HK-2 (cell line): ENCODE measurements at regions not wholly inside any gene's neighbourhood (a gene's known extent, or its start where the extent isn't known, plus 50 kb on each side); places are given as distances from the start of the nearest gene placed in this dataset.

Experiments used
- DNase-seq: peaks from one replicate; pipeline ENCODE4 v3.0.0-alpha.2; 2018; ENCODE audit not compliant: unreplicated experiment

- no peak for DNase-seq
Observed at GRCh38 chr7:28292834-28293526, 112.4 kb upstream of the JAZF1 start.

DNA sequence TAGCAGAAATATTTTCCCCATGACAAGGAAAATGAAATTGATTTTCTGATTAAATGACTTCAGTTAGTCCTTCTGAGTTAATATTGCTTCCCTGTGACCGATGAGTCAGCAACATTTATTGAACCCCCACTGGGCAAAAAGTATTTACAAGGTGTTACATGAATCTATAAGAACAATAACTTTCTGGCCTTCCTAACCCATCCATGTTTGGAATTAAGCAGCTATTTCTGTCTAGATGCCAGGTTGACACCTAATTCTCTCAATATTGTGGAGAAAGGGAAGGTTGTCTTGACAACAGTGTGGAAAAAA is 112.9 kb upstream of the JAZF1 start:
- DNase-seq: no peak

DNA sequence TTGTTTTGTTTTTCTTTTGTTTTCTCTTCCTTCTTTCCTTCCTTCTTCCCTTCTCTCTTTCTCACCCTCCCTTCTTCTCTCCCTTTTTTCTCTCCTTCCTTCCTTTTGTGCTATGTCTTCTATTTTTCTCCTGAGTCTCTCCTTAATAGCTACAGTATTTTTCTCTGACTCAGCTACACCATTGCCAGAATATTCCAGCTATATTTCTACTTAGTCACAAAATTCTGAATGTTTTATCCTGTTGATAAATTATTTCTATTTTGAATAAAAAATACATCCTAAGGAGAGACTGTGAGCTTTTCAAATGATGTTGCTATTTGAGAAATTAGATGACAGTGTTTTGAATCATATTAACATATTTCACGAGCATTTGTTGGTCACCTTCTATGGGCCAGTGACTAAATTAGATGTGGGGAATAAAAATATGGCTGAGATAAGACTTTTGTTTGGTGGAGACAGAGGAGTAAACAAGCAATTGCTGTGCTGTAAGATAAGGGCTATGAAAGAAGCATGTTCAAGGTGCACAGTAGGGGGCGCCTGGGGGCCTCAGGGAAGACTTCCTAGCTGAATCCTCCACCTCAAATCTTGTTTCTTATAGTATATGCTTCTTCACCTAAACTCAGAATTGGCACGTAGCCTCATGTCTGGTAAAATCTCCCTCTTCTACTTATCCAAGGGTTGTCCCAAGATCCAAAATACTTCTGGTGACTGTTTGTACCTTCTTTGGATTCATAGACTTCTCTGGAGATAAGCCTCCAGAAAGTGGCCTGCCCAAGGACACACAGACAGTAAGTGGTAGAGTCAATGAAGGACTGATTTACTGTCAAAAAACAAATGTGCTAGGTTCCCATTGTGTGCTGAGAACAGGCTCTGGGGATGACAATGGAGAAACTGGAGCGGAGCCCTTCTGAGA is 115.5 kb upstream of the CREB5 start:
- peak; percentile 26 for DNase-seq

- no peak for DNase-seq
Observed at GRCh38 chr7:28297801-28298459, 114.4 kb upstream of the CREB5 start.

- peak; percentile 48 for DNase-seq
Observed at GRCh38 chr7:28298870-28299518, 113.3 kb upstream of the CREB5 start.

- DNase-seq: no peak
Observed at GRCh38 chr7:28299556-28299955, 112.8 kb upstream of the CREB5 start.

GRCh38 chr7:28300488-28300887 is 111.8 kb upstream of the CREB5 start:
- DNase-seq: no peak

DNA sequence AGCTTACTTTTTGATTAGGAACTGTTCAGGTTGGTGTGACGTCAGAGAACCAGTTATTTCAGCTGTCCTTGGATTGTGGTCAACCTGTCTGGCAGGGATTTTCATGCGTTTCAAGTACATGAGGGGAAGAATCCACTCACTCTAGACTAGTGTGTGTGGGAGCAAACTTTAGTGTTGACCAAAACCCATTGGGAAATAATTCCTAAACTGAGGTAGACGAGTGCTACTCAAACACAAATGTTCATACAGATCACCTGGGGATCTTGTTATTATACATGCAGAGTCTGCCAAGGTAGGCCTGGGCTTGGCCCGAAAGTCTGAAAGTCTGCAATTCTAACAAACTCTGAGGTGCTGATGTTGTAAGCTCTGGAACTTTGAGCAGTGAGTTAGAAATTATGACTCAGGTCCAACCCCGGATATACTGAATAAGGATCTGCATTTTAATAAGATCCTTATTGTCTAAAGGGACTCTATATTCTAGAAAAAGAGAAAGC is 111.1 kb upstream of the CREB5 start:
- no peak for DNase-seq

DNA sequence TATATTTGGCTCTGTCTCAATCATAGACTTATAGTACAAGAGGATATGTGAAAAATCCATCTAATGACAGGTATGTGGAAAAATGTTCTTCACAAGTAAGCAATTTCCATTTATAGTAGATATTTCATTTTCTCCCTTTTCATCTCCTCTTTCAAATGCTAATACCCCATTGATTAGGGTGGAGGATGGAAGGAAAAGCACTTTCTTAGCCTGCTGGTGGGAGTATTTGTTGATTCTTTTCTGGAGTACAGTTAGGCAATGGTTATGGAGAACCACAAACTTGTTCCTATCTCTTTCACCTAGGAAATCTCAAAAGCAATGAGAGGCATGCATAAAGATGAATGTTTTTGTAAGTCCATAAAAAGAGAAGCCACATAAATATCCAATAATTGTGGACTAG is 108.0 kb upstream of the CREB5 start:
- DNase-seq: no peak

DNA sequence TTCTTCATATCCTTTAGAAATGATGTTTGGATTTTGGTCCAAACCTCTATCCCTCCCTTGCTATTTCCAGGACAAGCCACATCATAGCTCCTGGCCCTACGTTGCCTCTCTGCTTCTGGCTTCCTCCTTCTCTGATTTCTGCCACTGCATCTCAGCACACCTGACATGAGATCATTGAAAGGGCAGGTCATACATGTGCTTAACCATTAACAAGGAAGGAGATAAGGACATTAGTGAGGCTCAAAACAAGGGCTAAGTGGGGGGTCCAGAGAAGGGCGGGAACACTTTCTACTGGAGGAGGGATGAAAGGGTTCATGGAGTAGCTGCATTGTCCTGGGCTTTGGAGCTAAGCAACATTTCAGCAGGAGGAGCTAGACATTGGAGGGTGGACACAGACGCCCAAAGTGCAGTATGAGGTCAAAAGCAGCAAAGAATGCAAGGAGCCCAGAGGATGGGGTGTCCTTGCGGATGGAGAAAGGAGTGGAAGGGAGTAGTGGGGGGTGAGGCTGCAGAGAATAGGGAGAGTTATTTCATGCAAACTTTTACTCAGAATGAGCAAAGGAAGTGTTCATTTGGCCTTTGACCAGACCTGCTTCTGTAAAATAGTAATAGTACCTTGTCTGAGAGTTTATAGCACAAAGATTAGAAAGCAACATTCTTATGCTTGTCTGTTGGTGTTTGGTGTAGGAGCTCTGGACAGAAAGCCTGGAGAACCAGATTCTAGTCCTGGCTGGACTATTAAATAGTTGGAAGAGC is 102.4 kb upstream of the CREB5 start:
- DNase-seq: no peak

GRCh38 chr7:28310460-28310848 is 101.9 kb upstream of the CREB5 start:
- no peak for DNase-seq

DNA sequence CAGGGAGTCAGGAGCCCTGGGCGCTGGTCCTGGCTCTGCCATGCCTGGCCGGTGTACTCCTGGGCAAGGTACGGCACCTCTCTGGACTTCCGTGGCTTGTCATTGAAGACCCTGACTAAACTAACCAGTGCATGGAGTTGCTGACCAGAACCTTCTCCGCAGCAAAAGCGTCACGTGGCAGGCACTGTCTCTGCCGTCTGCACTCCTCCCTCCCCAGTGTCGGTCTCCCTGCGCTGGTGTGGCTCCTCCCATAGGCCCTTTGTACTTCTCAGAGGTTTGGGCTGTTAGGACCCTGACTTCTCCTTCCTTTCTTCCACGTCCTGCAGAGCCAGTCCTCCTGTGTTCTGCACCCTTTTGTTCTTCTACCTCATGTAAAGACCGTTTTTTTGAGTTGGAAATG is 100.6 kb upstream of the CREB5 start:
- DNase-seq: no peak

GRCh38 chr7:28312948-28313347 is 99.4 kb upstream of the CREB5 start:
- no peak for DNase-seq

- DNase-seq: no peak
Observed at GRCh38 chr7:28314841-28315240, 97.5 kb upstream of the CREB5 start.

DNA sequence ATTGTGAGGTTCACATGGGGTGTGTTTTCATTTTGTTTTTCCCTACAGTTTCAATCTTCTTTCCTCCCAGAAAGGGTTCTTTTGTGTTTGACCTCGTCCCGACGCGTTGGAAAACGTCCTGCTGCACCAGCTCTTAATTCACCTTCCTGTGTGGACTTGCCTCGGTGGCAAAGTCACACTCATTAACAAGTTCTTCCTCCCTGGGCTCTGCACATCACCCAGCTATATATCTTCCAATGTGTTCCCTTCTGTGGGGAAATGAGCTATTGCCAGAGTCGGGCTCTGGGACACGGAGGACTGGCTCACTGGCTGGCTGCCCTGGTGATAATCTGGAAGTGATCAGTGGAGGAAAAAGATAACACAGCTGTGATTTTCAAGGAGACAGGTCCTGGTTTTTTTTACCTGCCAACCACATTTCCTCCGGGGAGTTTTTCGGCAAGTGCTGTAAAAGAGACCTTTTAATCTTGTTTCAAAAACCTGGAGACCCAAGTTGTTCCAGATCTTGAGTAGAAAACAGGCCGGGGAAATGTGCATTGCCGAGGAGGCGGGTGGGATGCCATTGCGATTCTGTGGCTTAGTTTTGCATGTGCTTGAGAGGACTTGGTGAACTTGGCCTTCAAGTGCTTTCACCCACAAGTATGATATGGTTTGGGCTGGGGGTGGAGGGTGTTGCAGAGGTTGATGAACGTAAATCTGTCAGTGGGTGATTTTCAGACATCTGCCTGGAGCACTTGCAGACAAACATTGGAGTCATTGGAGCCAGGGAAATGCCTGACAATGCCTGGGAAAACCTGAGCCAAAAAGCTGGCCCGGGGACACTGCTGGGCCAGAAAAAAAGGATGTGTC is 96.5 kb upstream of the CREB5 start:
- no peak for DNase-seq

DNA sequence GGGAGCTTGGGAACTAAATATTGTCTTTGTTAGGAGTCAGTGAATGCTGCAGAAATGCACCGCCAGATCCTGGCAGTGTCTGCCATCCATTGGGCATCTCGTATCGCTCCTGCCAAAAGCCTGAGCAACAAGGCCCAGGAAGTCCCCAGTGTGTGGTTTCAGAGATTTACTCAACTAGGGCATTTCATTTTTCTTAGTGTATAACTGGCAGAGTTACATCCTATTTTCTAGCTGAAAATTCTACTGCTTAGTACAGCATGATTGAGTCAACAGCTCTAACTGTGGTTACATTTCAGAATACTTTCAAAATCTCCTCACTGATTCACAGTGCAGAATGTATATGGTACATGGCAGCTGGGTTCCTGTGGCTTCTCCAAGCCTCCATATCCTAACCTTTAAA is 95.8 kb upstream of the CREB5 start:
- DNase-seq: no peak

DNA sequence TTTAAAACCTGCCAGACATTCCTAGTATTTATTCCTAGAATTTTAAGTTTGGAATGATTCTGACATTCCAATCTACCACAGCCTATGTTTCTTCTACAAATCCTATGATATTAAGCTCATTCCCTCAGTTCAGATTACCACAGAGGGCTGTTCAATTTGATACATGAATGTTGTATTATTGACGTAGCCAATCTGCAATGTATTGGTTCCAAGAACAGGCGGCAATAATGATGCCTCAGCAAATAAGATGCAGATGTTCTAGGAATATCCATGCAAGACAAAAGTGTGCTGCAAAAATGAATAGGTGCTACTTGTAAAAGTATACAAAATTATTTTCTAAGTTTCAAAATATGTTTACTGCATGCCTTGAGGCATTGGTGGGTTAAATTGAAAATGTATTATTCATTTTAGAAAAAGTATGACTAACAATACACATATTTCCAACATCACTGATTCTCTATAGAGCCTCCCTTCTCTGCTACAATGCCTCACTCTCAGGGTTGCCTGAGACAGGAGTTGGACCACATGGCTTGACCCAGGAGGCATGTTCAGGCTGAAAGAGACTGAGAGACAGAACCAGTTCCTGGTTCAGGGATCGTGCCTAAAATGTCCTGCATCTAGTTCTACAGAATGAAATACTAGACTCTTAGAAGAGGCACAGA is 94.1 kb upstream of the CREB5 start:
- DNase-seq: no peak

- DNase-seq: no peak
Observed at GRCh38 chr7:28323833-28324232, 88.5 kb upstream of the CREB5 start.

DNA sequence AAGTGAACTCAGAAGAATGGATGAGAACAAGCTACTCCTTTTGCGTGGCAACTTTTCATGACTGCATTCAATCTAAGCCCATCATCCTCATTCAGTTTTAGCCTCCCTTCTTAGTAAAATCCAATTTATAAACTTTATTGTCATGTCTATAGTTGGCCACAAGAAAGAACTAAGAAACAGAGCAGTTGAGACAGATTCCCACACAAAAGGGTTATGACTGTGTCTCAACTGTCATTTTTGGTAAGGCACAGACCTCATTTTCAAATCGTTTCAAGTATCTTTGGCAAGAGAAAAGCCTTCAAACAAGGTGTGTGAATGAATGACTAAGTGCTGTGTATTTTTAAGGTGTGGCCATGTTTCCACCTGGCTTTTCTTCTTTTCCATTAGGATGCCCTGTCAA is 84.2 kb upstream of the CREB5 start:
- DNase-seq: no peak
